ENCODE measurements at regions not wholly inside any gene's neighbourhood (a gene's known extent, or its start where the extent isn't known, plus 50 kb on each side); places are given as distances from the start of the nearest gene placed in this dataset.

DNA sequence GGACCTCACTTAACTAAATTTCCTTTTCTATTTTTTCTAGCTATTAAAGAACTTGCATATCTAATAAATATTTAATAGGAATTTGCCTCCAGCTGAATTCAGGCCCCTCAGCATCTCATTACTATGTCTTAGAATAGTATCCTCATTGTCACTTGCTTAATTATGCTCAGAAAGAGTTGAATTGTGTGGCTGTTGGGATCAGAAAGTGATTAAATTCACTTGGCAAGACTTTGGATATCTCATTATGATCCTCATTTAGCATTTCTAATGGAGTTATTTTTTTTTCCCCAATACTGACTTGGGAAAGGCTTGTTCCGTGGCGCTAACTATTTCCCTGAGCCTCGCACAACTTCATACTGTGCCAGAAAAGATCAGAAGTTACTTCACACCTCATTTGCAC, 158.8 kb downstream of the IDS start:
- no peak for ATAC-seq (ENCODE audit: insufficient number of reproducible peaks, low FRiP score, low read depth)
- TF ChIP-seq, protein P1, sequence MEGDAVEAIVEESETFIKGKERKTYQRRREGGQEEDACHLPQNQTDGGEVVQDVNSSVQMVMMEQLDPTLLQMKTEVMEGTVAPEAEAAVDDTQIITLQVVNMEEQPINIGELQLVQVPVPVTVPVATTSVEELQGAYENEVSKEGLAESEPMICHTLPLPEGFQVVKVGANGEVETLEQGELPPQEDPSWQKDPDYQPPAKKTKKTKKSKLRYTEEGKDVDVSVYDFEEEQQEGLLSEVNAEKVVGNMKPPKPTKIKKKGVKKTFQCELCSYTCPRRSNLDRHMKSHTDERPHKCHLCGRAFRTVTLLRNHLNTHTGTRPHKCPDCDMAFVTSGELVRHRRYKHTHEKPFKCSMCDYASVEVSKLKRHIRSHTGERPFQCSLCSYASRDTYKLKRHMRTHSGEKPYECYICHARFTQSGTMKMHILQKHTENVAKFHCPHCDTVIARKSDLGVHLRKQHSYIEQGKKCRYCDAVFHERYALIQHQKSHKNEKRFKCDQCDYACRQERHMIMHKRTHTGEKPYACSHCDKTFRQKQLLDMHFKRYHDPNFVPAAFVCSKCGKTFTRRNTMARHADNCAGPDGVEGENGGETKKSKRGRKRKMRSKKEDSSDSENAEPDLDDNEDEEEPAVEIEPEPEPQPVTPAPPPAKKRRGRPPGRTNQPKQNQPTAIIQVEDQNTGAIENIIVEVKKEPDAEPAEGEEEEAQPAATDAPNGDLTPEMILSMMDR (IDR thresholded peaks at IDR 0.05), result no peak

DNA sequence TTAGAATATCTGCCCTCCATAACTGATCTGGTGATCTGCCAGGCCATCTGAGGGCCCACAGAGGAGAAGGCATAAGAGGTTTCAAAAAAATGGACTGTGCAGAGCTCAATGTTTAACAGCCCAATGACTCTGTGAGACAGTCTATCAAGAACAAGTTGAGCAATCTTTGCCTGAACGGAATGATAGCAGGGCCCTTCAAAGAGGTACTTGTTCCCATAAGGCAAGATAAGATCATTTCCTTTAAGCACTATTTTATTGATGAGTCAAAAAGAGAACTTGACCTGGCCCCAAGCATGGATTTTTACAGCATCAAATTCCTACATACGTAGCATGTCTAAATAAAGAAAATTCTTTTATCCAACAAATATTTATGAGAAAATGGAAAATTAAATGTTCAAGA, 182.8 kb downstream of the IDS start:
- ATAC-seq (ENCODE audit: insufficient number of reproducible peaks, low FRiP score, low read depth) (no peak), DNase-seq (ENCODE audit: low spot score) (no peak)
- Histone ChIP-seq H3K27ac (no peak overlapping the region), H3K27me3 (replicated peaks; ENCODE audit: insufficient read depth) (no peaks in the 10 kb centered on the region), H3K9me3 (no peaks in the 10 kb centered on the region), H3K36me3 (no peaks in the 10 kb centered on the region), H3K4me1 (ENCODE audit: control insufficient read depth in 1 of 2, low read depth in 2 of 2) (no peaks in the 10 kb centered on the region), H3K4me3 (no peak overlapping the region)
- TF ChIP-seq, protein P1 (IDR thresholded peaks at IDR 0.05), result no peak

More for the DNA sequence above, 158.8 kb downstream of the IDS start:
- no peaks in the 10 kb centered on the region for H3K27me3 ChIP-seq (replicated peaks; ENCODE audit: insufficient read depth)
- H3K4me1 ChIP-seq (ENCODE audit: control insufficient read depth in 1 of 2, low read depth in 2 of 2), result no peaks in the 10 kb centered on the region
- no peak overlapping the region for H3K4me3 ChIP-seq
- no peak for DNase-seq (ENCODE audit: low spot score)
- no peaks in the 10 kb centered on the region for H3K36me3 ChIP-seq
- H3K27ac ChIP-seq, result no peak overlapping the region
- no peaks in the 10 kb centered on the region for H3K9me3 ChIP-seq

DNA sequence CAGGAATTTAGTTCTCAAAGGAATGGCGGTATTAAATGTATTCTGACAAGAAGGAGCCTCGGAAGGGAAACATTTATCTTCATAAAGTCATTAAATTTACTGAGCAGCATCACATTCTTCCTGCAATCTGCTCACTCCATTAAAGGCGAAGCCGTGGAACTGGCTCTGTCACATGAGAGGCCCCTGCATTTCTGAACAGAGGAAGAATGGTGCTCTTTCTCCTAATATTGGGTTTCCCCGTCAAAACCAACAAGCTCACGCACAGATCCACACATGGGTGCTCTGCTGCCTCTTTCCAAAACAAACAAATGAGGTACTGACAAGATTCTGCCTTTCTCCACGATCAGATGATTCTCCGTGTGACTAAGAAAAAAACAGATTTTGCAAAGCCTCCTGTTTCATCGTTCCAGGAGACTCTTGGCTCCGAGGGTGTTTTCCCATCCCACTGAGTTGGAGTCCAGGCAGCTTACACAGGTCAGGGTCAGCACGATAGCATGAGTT, 191.2 kb downstream of the IDS start:
- no peak overlapping the region for H3K27ac ChIP-seq
- H3K27me3 ChIP-seq (replicated peaks; ENCODE audit: insufficient read depth), result no peaks in the 10 kb centered on the region
- ATAC-seq (ENCODE audit: insufficient number of reproducible peaks, low FRiP score, low read depth) (no peak), DNase-seq (ENCODE audit: low spot score) (no peak)
- H3K9me3 ChIP-seq, result no peaks in the 10 kb centered on the region
- H3K36me3 ChIP-seq, result no peaks in the 10 kb centered on the region
- no peaks in the 10 kb centered on the region for H3K4me1 ChIP-seq (ENCODE audit: control insufficient read depth in 1 of 2, low read depth in 2 of 2)
- TF ChIP-seq, protein P1 (IDR thresholded peaks at IDR 0.05), result no peak
- H3K4me3 ChIP-seq, result no peak overlapping the region

DNA sequence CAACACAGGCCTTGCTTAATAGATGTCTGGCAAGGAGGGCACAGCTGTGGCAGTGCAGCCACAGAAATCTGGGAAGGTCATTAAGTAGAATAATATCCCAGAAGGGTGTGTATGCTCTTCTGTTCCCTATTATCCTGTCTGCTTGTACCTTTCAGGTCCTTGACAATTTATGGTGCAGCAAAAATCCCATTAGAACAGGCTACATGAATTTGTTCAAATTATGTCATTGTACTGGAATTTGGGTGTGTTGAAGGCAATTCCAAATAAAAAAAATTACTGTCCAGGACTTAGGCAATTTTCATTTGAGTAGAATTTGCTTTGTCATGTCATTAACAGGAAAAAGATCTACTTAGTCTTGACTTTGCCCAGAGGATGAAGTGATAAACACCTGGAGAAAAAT, 192.1 kb downstream of the IDS start:
- no peak overlapping the region for H3K4me3 ChIP-seq
- no peak overlapping the region for H3K27ac ChIP-seq
- TF ChIP-seq, protein P1 (IDR thresholded peaks at IDR 0.05), result no peak
- no peaks in the 10 kb centered on the region for H3K4me1 ChIP-seq (ENCODE audit: control insufficient read depth in 1 of 2, low read depth in 2 of 2)
- ATAC-seq (ENCODE audit: insufficient number of reproducible peaks, low FRiP score, low read depth) (no peak), DNase-seq (ENCODE audit: low spot score) (no peak)
- H3K27me3 ChIP-seq (replicated peaks; ENCODE audit: insufficient read depth), result no peaks in the 10 kb centered on the region
- H3K36me3 ChIP-seq, result no peaks in the 10 kb centered on the region
- no peaks in the 10 kb centered on the region for H3K9me3 ChIP-seq

DNA sequence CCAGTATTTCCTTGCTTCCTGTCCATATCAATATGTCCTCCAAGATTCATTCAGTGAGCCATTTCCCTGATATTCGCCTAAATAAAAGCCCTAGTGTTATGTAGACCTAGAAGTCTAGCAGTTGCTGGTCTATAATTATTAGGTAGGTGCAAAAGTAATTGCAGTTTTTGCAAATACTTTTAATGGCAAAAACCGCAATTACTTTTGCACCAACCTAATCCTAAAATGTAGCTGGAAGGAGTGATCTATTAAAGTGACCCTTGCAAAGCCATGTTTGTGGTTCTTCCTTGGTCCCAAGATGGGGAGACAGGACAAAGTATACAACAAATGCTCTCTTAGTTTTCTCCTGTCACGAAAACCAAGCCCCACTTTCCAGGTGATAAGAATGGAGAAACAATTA, 193.0 kb downstream of the IDS start:
- Histone ChIP-seq H3K9me3 (no peaks in the 10 kb centered on the region), H3K27ac (no peak overlapping the region), H3K4me1 (ENCODE audit: control insufficient read depth in 1 of 2, low read depth in 2 of 2) (no peaks in the 10 kb centered on the region), H3K4me3 (no peak overlapping the region), H3K36me3 (no peaks in the 10 kb centered on the region), H3K27me3 (replicated peaks; ENCODE audit: insufficient read depth) (no peaks in the 10 kb centered on the region)
- TF ChIP-seq, protein P1 (IDR thresholded peaks at IDR 0.05), result no peak
- DNase-seq (ENCODE audit: low spot score), result no peak
- no peak for ATAC-seq (ENCODE audit: insufficient number of reproducible peaks, low FRiP score, low read depth)

All from thoracic aorta (tissue), 2 donors.